ENCODE measurements at regions not wholly inside any gene's neighbourhood (a gene's known extent, or its start where the extent isn't known, plus 50 kb on each side); places are given as distances from the start of the nearest gene placed in this dataset.

DNA sequence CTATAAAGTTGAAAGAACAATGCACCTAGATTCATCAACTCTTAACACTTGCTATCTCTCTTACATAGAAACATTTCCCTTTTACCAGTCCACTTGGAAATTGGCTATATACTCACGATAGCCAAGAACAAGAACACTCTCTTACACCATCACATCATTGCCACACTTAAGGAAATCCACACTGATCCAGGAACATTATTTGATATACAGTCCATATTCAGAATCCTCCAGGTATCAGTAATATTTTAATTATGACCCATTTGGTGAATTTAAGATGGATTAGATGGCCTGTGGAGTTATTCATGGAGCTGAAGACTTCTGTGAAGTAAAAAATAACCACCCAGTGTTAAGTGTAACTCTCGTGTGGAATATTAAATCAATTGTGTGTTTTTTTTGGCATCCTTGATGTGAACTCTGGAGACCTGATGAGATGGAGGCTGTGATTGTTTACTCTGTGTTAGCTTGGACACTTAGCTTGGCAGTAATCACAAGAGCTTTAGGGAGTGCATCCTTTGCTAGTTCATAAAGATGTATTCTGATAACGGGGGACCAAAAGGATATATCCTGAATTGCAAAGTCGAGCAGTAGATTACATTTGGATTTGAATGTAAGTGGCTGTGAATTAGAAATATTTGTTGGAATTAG lies 52.0 kb upstream of the ABL1 start:
- DNase-seq = no peak

DNA sequence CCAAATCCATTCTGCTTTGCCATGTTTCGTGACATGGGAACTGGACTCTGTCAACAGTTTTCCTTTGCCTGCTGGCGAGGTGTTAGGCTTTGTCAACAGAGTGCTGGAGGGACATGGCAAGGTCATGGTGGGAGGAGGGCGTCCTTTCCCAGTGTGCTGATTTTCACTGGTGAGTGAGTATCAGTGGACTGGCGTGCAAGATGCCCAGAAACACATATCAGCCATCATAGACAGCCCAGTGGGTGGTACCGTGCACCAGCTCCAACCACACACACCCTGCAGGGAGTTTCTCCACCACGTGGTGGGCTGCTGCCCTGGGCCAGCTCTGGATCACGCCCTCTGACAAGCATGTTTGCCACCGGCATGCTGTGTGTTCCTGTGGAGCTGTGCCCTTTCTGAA lies 50.0 kb upstream of the ABL1 start:
- no peak for DNase-seq

Data from DMS 273 treated with DMSO at 0.1 percent for 48 hours (cell line).